HepG2 (cell line): ENCODE measurements at regions not wholly inside any gene's neighbourhood (a gene's known extent, or its start where the extent isn't known, plus 50 kb on each side); places are given as distances from the start of the nearest gene placed in this dataset.

Experiments used
- ATAC-seq: fragments of 200-7000 bp; cut with Tn5 transposase; 3 replicates; pipeline ENCODE4 v1.9.1; 2020; ENCODE audit warnings: mild to moderate bottlenecking, moderate library complexity
- BruUV-seq: library from RNA; stranded (reverse); fragments of 400-500 nt; replicated peaks from 2 replicates; lab custom pipeline; 2021; lab: Mats Ljungman, UMichigan
- CTCF ChIA-PET: fragments of 300-600 bp; formaldehyde crosslinking; extraction: SDS; loops from one replicate; lab custom pipeline; 2021; ENCODE audit warnings: low total read pairs, inconsistent platforms, low intra/inter-chr PET ratio; lab: Yijun Ruan, JAX
- POLR2A ChIA-PET: fragments of 350-600 bp; sonication (Branson Sonifier 250); formaldehyde crosslinking; loops from one replicate; lab custom pipeline; 2020; ENCODE audit warnings: antibody characterized with exemption, inconsistent platforms; lab: Yijun Ruan, JAX
- DNase-seq: peaks from one replicate; pipeline ENCODE4 v3.0.0-alpha.2; 2015; ENCODE audit warnings: low spot score
- FAIRE-seq: peaks from 3 replicates; lab custom pipeline; 2011; peaks lifted over from hg19 to GRCh38; lab: Jason Lieb, UNC
- H2AFZ ChIP-seq: one replicate; pipeline ENCODE4 v1.6.1; 2011; ENCODE audit warnings: low read length, inconsistent platforms
- H3K27ac ChIP-seq: fragments of 300-600 bp; 3 replicates; pipeline ENCODE4 v1.8.0; 2011; ENCODE audit warnings: mixed run types, mild to moderate bottlenecking, mixed read lengths, low read length, inconsistent platforms; ENCODE audit not compliant: insufficient read depth; ENCODE audit errors: extremely low read length
- H3K27me3 ChIP-seq, 2 experiments: fragments of 200-600 bp in 1 of 2; 2 replicates in 1 of 2; 3 replicates in 1 of 2; pipeline versions ENCODE4 v1.6.0 to v1.8.0; 2011; ENCODE audit warnings: low read length in 2 of 2, mild to moderate bottlenecking in 2 of 2, moderate library complexity in 2 of 2, inconsistent platforms in 1 of 2; ENCODE audit not compliant: insufficient read depth in 2 of 2, control insufficient read depth in 1 of 2
- H3K36me3 ChIP-seq, 2 experiments: fragments of 200-600 bp in 1 of 2; replicated peaks in 1 of 2; 2 replicates in 1 of 2; 3 replicates in 1 of 2; pipeline versions ENCODE4 v1.5.1 to v1.8.0; 2011; ENCODE audit warnings: low read length in 2 of 2, inconsistent platforms in 1 of 2; ENCODE audit not compliant: insufficient read depth in 2 of 2, control insufficient read depth in 1 of 2
- H3K4me1 ChIP-seq: 2 replicates; pipeline ENCODE4 v1.5.1; 2012; ENCODE audit warnings: low read length, inconsistent platforms; ENCODE audit not compliant: insufficient read depth
- H3K4me2 ChIP-seq: 2 replicates; pipeline ENCODE4 v1.6.0; 2011; ENCODE audit warnings: low read depth, low read length, inconsistent platforms
- H3K4me3 ChIP-seq, 3 experiments: fragments of 200-600 bp in 1 of 3; sonication (generic), shearing (Covaris generic) in 1 of 3; replicated peaks in 1 of 3; 2 replicates each; pipeline ENCODE4 v1.5.1; 2011 to 2016; ENCODE audit warnings: low read length in 3 of 3, inconsistent platforms in 2 of 3, low read depth in 2 of 3, mild to moderate bottlenecking in 2 of 3, control low read depth in 1 of 3, mixed read lengths in 1 of 3; ENCODE audit not compliant: insufficient read depth in 1 of 3
- H3K79me2 ChIP-seq: one replicate; pipeline ENCODE4 v1.6.1; 2011; ENCODE audit warnings: low read length, inconsistent platforms; ENCODE audit not compliant: insufficient read depth
- H3K9ac ChIP-seq: 2 replicates; pipeline ENCODE4 v1.6.0; 2011; ENCODE audit warnings: mild to moderate bottlenecking, low read depth, low read length, inconsistent platforms; ENCODE audit not compliant: insufficient read depth
- H3K9me3 ChIP-seq: 2 replicates; pipeline ENCODE4 v1.5.1; 2012; ENCODE audit warnings: mild to moderate bottlenecking, low read length
- H4K20me1 ChIP-seq: 2 replicates; pipeline ENCODE4 v1.6.0; 2011; ENCODE audit warnings: inconsistent platforms, mild to moderate bottlenecking, low read length, moderate library complexity; ENCODE audit not compliant: insufficient read depth
- NFYB ChIP-seq: sonication (generic); formaldehyde crosslinking; IDR thresholded peaks from 2 replicates; pipeline ENCODE4 v1.4.0; 2020; ENCODE audit warnings: missing genetic modification reagents
- PRMT3 ChIP-seq: sonication (generic); formaldehyde crosslinking; IDR thresholded peaks from 2 replicates; pipeline ENCODE4 v1.8.1; 2022; ENCODE audit warnings: low read depth, mild to moderate bottlenecking, moderate library complexity, missing genetic modification reagents, borderline replicate concordance
- ZFY ChIP-seq: sonication (generic); formaldehyde crosslinking; IDR thresholded peaks from 2 replicates; pipeline ENCODE4 v1.4.0; 2020; ENCODE audit warnings: missing genetic modification reagents
- ZNF670 ChIP-seq: sonication (generic); formaldehyde crosslinking; IDR thresholded peaks from 2 replicates; pipeline ENCODE4 v1.8.0; 2022; ENCODE audit warnings: mild to moderate bottlenecking, missing genetic modification reagents, borderline replicate concordance
- WGBS: methylation state at CpG from one replicate; pipeline ENCODE4 v1.1.6; 2017; ENCODE audit warnings: low lambda C conversion rate; 5-methylcytosine and 5-hydroxymethylcytosine counted together
- in situ Hi-C: cut with HindIII; loops from 2 replicates; pipeline ENCODE4 v1.10.0; 2017; ENCODE audit warnings: low pct_unique_long_range_greater_than_20kb; ENCODE audit not compliant: extremely low pct_ligation_motif_present
- intact Hi-C: fragments of 100-400 bp; cut with micrococcal nuclease; formaldehyde crosslinking; loops from one replicate; pipeline ENCODE4 v1.10.0; 2022; ENCODE audit not compliant: unreplicated experiment
- TF ChIP-seq, protein P1 (sequence below): sonication (generic); formaldehyde crosslinking; IDR thresholded peaks from 2 replicates; pipeline ENCODE4 v1.5.1; 2020; ENCODE audit warnings: mild to moderate bottlenecking, missing genetic modification reagents, borderline replicate concordance
- TF ChIP-seq, protein P2 (sequence below): sonication (generic); formaldehyde crosslinking; IDR thresholded peaks from 2 replicates; pipeline ENCODE4 v1.5.0; 2020; ENCODE audit warnings: missing genetic modification reagents, mild to moderate bottlenecking, borderline replicate concordance
- TF ChIP-seq, protein P3 (sequence below): sonication (generic); formaldehyde crosslinking; IDR thresholded peaks from 2 replicates; pipeline ENCODE4 v1.4.0; 2020; ENCODE audit warnings: missing genetic modification reagents, low read depth, mild to moderate bottlenecking, borderline replicate concordance
- TF ChIP-seq, protein P4 (sequence below): sonication (generic); formaldehyde crosslinking; IDR thresholded peaks from 2 replicates; pipeline ENCODE4 v1.5.0; 2020; ENCODE audit warnings: mild to moderate bottlenecking, missing genetic modification reagents

DNA sequence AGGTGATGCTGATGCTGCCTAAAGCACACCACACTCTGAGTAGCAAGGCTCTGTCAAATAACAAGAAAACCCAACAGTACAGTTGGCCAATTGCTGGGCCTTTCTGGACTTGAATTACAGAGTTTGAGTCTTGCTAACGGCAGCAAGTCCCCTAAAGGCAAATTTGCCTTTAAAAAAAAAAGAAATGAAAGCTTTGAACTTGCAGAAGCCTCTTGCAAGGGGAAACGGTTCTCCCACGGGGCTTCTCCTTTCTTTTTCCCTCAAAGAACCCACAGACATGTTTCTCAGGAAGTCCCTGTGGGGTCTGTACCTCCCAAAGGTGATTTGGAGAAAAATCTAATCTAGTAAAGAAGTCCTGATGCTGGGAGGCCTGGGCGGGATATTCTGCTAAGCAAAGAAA is 191.3 kb upstream of the MYL2 start (continued):
- TF ChIP-seq, protein P1, sequence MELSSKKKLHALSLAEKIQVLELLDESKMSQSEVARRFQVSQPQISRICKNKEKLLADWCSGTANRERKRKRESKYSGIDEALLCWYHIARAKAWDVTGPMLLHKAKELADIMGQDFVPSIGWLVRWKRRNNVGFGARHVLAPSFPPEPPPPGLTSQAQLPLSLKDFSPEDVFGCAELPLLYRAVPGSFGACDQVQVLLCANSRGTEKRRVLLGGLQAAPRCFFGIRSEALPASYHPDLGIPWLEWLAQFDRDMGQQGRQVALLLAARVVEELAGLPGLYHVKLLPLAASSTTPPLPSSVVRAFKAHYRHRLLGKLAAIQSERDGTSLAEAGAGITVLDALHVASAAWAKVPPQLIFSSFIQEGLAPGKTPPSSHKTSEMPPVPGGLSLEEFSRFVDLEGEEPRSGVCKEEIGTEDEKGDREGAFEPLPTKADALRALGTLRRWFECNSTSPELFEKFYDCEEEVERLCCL (CRISPR knock-in tag), result no peak
- no peak for TF ChIP-seq NFYB (CRISPR knock-in tag)
- TF ChIP-seq, protein P2, sequence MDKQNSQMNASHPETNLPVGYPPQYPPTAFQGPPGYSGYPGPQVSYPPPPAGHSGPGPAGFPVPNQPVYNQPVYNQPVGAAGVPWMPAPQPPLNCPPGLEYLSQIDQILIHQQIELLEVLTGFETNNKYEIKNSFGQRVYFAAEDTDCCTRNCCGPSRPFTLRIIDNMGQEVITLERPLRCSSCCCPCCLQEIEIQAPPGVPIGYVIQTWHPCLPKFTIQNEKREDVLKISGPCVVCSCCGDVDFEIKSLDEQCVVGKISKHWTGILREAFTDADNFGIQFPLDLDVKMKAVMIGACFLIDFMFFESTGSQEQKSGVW (CRISPR knock-in tag), result no peak
- no peak for TF ChIP-seq PRMT3 (CRISPR knock-in tag)
- TF ChIP-seq, protein P3, sequence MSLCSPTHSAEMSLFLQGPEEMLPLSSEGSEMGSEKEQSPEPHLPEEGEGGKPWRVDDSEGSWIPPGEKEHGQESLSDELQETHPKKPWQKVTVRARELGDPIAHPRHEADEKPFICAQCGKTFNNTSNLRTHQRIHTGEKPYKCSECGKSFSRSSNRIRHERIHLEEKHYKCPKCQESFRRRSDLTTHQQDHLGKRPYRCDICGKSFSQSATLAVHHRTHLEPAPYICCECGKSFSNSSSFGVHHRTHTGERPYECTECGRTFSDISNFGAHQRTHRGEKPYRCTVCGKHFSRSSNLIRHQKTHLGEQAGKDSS (CRISPR knock-in tag), result no peak

DNA sequence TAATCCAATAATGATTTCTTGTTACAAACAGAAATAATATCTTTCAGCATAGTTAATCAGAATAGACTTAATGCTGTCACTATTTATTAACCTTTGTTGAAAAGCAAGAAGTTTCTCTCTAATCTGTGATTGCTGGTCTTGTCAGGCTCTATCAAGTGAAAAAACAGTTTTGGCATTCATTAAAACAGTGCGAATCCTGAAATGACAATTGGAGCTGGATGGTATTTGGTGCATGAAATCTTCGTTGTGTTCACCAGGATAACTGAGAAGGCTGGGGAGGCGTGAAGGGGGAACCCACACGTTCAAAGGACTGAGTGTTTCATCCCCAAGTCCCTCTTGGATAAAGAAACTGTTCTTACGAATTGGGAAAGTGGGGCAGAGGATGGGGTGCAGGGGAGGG is 190.2 kb upstream of the MYL2 start:
- ATAC-seq, result no peak
- H3K79me2 ChIP-seq, result no peaks in the 10 kb centered on the region
- no peaks in the 10 kb centered on the region for H3K36me3 ChIP-seq
- no peak overlapping the region for H2AFZ ChIP-seq
- WGBS, result 29% methylated on average over 5 of the region's 5 CpGs
- H3K4me2 ChIP-seq, result no peak overlapping the region
- no peak overlapping the region for H3K4me3 ChIP-seq
- H3K9me3 ChIP-seq, result no peaks in the 10 kb centered on the region
- H3K27me3 ChIP-seq, result 0 out of 5 replicates have a peak, but pooled peaks cover 0 to 8% of the 10 kb centered on the region in 2 experiments
- H4K20me1 ChIP-seq, result no peaks in the 10 kb centered on the region
- TF ChIP-seq, protein P4, sequence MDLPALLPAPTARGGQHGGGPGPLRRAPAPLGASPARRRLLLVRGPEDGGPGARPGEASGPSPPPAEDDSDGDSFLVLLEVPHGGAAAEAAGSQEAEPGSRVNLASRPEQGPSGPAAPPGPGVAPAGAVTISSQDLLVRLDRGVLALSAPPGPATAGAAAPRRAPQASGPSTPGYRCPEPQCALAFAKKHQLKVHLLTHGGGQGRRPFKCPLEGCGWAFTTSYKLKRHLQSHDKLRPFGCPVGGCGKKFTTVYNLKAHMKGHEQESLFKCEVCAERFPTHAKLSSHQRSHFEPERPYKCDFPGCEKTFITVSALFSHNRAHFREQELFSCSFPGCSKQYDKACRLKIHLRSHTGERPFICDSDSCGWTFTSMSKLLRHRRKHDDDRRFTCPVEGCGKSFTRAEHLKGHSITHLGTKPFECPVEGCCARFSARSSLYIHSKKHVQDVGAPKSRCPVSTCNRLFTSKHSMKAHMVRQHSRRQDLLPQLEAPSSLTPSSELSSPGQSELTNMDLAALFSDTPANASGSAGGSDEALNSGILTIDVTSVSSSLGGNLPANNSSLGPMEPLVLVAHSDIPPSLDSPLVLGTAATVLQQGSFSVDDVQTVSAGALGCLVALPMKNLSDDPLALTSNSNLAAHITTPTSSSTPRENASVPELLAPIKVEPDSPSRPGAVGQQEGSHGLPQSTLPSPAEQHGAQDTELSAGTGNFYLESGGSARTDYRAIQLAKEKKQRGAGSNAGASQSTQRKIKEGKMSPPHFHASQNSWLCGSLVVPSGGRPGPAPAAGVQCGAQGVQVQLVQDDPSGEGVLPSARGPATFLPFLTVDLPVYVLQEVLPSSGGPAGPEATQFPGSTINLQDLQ (CRISPR knock-in tag), result no peak
- TF ChIP-seq ZNF670 (no peak), ZFY (CRISPR knock-in tag) (no peak)
- H3K9ac ChIP-seq, result no peak overlapping the region
- ChIA-PET CTCF (no interaction called here), POLR2A (no interaction called here)
- BruUV-seq, result no TSS peak
- peaks cover 5% of the 10 kb centered on the region for H3K4me1 ChIP-seq
- no peak for FAIRE-seq
- H3K27ac ChIP-seq, result no peak overlapping the region
- intact Hi-C loops (no loop called here), in situ Hi-C loops (no loop called here)
- DNase-seq, result no peak
